ENCODE measurements at regions not wholly inside any gene's neighbourhood (a gene's known extent, or its start where the extent isn't known, plus 50 kb on each side); places are given as distances from the start of the nearest gene placed in this dataset.

- peak; percentile 66 for DNase-seq (ENCODE audit: low read depth)
These were observed 403.4 kb upstream of the SUCLG2 start for GRCh38 chr3:68057637-68058320.

GRCh38 chr3:68056556-68056955, 402.1 kb upstream of the SUCLG2 start:
- DNase-seq (ENCODE audit: low read depth): no peak

- DNase-seq (ENCODE audit: low read depth): no peak
These were observed 400.8 kb upstream of the SUCLG2 start for GRCh38 chr3:68055215-68055614.

- DNase-seq (ENCODE audit: low read depth): no peak
These were observed 395.4 kb upstream of the SUCLG2 start for GRCh38 chr3:68049776-68050175.

GRCh38 chr3:68045976-68046375, 391.6 kb upstream of the SUCLG2 start:
- DNase-seq (ENCODE audit: low read depth): no peak

- DNase-seq (ENCODE audit: low read depth): no peak
These were observed 379.5 kb upstream of the SUCLG2 start for GRCh38 chr3:68033867-68034266.

- DNase-seq (ENCODE audit: low read depth): no peak
These were observed 377.8 kb upstream of the SUCLG2 start for GRCh38 chr3:68032209-68032608.

- DNase-seq (ENCODE audit: low read depth): no peak
These were observed 370.8 kb upstream of the SUCLG2 start for GRCh38 chr3:68025189-68025588.

GRCh38 chr3:68019876-68020275, 365.5 kb upstream of the SUCLG2 start:
- DNase-seq (ENCODE audit: low read depth): no peak

- no peak for DNase-seq (ENCODE audit: low read depth)
These were observed 363.9 kb upstream of the SUCLG2 start for GRCh38 chr3:68018275-68018674.

GRCh38 chr3:68017069-68017468, 362.7 kb upstream of the SUCLG2 start:
- DNase-seq (ENCODE audit: low read depth): no peak

- no peak for DNase-seq (ENCODE audit: low read depth)
These were observed 355.5 kb upstream of the SUCLG2 start for GRCh38 chr3:68009900-68010299.

GRCh38 chr3:68007621-68008226, 353.3 kb upstream of the SUCLG2 start:
- DNase-seq (ENCODE audit: low read depth): no peak

GRCh38 chr3:68006646-68007045, 352.2 kb upstream of the SUCLG2 start:
- DNase-seq (ENCODE audit: low read depth): no peak

- no peak for DNase-seq (ENCODE audit: low read depth)
These were observed 349.7 kb upstream of the SUCLG2 start for GRCh38 chr3:68004091-68004490.

- DNase-seq (ENCODE audit: low read depth): no peak
These were observed 343.9 kb upstream of the SUCLG2 start for GRCh38 chr3:67998281-67998680.

- DNase-seq (ENCODE audit: low read depth): no peak
These were observed 340.8 kb upstream of the SUCLG2 start for GRCh38 chr3:67995206-67995605.

GRCh38 chr3:67986706-67987105, 332.3 kb upstream of the SUCLG2 start:
- no peak for DNase-seq (ENCODE audit: low read depth)

GRCh38 chr3:67983166-67983565, 328.8 kb upstream of the SUCLG2 start:
- DNase-seq (ENCODE audit: low read depth): no peak

GRCh38 chr3:67981077-67981476, 326.7 kb upstream of the SUCLG2 start:
- DNase-seq (ENCODE audit: low read depth): no peak

GRCh38 chr3:67979342-67979741, 324.9 kb upstream of the SUCLG2 start:
- no peak for DNase-seq (ENCODE audit: low read depth)

- DNase-seq (ENCODE audit: low read depth): no peak
These were observed 323.4 kb upstream of the SUCLG2 start for GRCh38 chr3:67977762-67978161.

GRCh38 chr3:67976663-67977062, 322.3 kb upstream of the SUCLG2 start:
- DNase-seq (ENCODE audit: low read depth): no peak

- no peak for DNase-seq (ENCODE audit: low read depth)
These were observed 310.2 kb upstream of the SUCLG2 start for GRCh38 chr3:67964596-67964995.
